SH-SY5Y (cell line): ENCODE measurements at regions not wholly inside any gene's neighbourhood (a gene's known extent, or its start where the extent isn't known, plus 50 kb on each side); places are given as distances from the start of the nearest gene placed in this dataset.

Experiments
- GATA2 ChIP-seq: IDR thresholded peaks from 2 replicates; pipeline ENCODE4 v1.6.1; 2011; ENCODE audit warnings: mild to moderate bottlenecking, low read depth, low read length
- GATA3 ChIP-seq: IDR thresholded peaks from 2 replicates; pipeline ENCODE4 v1.6.1; 2011; ENCODE audit warnings: low read depth, mild to moderate bottlenecking, low read length, moderate library complexity

- no peak for TF ChIP-seq GATA2
- TF ChIP-seq GATA3 = no peak
These were observed 263.4 kb downstream of the PLA2G4A start for GRCh38 chr1:187092104-187092503.
